BJ (cell line): ENCODE measurements at regions not wholly inside any gene's neighbourhood (a gene's known extent, or its start where the extent isn't known, plus 50 kb on each side); places are given as distances from the start of the nearest gene placed in this dataset.

Source experiments
- CTCF ChIA-PET: fragments of 350-600 bp; formaldehyde crosslinking; extraction: SDS; loops from one replicate; lab custom pipeline; 2021; ENCODE audit warnings: antibody characterized with exemption, inconsistent platforms; lab: Yijun Ruan, JAX
- POLR2A ChIA-PET: fragments of 300-600 bp; sonication (Branson Sonifier 250); formaldehyde crosslinking; extraction: SDS; loops from one replicate; lab custom pipeline; 2021; ENCODE audit warnings: antibody characterized with exemption; lab: Charles Lee
- DNase-seq: peaks from one replicate; pipeline ENCODE4 v3.0.0-alpha.2; 2011; ENCODE audit warnings: low read depth
- H3K27me3 ChIP-seq: 2 replicates; pipeline ENCODE4 v1.6.0; 2011; ENCODE audit warnings: low read length; ENCODE audit not compliant: control insufficient read depth, insufficient read depth
- H3K36me3 ChIP-seq: 2 replicates; pipeline ENCODE4 v1.5.1; 2011; ENCODE audit warnings: low read length; ENCODE audit not compliant: control insufficient read depth, insufficient read depth
- H3K4me3 ChIP-seq: 2 replicates; pipeline ENCODE4 v1.5.1; 2011; ENCODE audit warnings: low read depth, mild to moderate bottlenecking, control low read depth, low read length
- TF ChIP-seq, protein P1 (sequence below): IDR thresholded peaks from 2 replicates; pipeline ENCODE4 v1.5.1; 2011; ENCODE audit warnings: low read depth, mild to moderate bottlenecking, control low read depth, inconsistent platforms, low read length, moderate library complexity; ENCODE audit not compliant: insufficient read depth

DNA sequence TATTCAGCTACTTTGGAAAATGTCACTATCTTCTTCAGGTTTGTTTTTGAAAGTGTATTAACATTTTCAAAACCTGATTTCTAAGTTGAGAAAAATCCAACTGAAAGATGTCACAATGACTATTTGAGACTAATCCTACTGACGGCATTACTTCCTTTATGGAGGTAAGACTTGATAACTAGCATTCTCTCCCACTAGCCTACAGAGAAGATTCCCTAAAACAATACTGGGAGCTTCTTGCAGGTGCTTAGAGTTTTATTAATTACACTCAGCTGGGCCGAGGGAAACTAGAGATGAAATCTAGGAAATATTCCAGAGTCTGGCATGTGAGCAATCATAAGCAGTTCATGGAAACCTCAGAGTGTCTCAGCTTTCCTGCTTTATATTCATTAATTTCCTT, 114.0 kb downstream of the LCA5 start:
- Histone ChIP-seq H3K4me3 (no peak overlapping the region), H3K36me3 (no peaks in the 10 kb centered on the region), H3K27me3 (no peaks in the 10 kb centered on the region)
- POLR2A ChIA-PET: no interaction called here
- TF ChIP-seq, protein P1, sequence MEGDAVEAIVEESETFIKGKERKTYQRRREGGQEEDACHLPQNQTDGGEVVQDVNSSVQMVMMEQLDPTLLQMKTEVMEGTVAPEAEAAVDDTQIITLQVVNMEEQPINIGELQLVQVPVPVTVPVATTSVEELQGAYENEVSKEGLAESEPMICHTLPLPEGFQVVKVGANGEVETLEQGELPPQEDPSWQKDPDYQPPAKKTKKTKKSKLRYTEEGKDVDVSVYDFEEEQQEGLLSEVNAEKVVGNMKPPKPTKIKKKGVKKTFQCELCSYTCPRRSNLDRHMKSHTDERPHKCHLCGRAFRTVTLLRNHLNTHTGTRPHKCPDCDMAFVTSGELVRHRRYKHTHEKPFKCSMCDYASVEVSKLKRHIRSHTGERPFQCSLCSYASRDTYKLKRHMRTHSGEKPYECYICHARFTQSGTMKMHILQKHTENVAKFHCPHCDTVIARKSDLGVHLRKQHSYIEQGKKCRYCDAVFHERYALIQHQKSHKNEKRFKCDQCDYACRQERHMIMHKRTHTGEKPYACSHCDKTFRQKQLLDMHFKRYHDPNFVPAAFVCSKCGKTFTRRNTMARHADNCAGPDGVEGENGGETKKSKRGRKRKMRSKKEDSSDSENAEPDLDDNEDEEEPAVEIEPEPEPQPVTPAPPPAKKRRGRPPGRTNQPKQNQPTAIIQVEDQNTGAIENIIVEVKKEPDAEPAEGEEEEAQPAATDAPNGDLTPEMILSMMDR: no peak
- CTCF ChIA-PET: no interaction called here
- no peak for DNase-seq

DNA sequence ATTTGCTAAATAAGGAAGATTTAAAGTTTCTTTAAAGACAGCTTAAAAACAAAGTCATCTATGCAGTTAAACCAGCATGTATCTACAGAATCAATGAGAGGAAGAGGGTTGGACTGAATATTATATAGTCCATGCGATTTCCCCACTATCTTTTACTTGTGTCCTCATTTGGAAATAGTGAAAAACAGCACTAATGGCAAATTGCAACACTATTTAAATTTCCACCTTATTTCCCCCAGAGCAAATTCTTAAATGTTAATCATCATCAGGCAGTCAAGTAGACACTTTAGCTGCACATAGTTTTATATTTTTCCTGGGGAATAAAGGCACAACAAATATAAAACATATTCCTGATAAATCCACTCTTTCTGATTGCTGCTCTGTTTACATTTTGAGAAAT, 114.6 kb downstream of the LCA5 start:
- no peaks in the 10 kb centered on the region for H3K36me3 ChIP-seq
- no peak for DNase-seq
- POLR2A ChIA-PET: no interaction called here
- TF ChIP-seq, protein P1: no peak
- no peak overlapping the region for H3K4me3 ChIP-seq
- no peaks in the 10 kb centered on the region for H3K27me3 ChIP-seq
- CTCF ChIA-PET: no interaction called here

DNA sequence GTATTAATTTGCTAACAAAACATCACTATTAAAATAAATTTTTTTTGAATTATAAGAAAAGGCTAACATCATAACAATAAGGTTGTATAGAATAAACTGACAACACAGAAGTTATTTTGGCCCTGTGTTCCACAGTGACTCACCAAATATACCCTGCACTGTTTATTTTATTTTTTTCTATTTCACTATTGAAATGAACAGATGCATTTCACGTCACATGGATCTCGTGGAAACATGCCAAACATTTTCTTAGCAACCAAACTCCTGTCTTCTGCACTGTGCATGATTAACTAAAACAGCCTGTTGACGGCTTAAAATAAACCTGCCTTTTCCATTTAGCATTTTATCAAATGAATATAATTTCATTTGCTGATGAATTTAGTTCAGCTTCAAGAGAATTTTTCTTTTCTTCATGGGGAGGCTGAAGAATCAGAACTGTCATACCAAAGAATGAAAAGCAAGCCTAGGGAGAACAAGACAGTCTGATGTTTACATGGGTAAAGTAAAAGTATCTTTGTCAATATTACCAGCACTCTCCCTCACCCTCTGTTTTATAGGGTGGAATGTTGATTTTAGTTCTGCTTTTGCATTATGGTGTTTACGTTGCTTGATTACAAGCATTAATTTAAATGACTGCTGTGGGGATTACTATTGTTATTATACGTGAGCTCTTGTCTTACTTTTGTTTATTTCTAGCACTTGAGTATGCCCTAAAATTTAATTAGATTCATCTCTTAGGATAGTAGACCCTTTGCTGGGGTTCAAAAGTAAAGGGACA, 115.3 kb downstream of the LCA5 start:
- peak; percentile 35 for DNase-seq
- Histone ChIP-seq H3K36me3 (no peaks in the 10 kb centered on the region), H3K27me3 (no peaks in the 10 kb centered on the region), H3K4me3 (no peak overlapping the region)
- TF ChIP-seq, protein P1: no peak
- CTCF ChIA-PET: no interaction called here
- POLR2A ChIA-PET: no interaction called here

DNA sequence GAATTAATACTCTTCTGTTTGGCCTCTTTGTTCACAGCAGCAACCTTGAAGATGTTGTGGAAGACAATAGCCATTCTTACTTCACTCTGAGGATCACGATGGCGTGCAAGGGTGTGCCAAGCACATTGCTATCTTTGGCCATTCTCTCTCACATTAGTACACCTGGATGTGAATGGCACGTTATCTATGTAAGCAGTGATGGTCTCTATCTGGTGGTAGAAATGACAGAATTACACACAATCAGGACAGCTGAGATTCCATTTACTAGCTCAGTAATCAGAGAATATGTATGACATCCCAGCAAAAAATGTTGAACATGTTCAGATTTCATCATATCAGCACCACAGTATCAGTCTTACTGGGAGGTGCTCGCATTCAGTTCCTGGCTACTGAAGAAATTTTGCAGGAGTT, 116.2 kb downstream of the LCA5 start:
- Histone ChIP-seq H3K27me3 (no peaks in the 10 kb centered on the region), H3K36me3 (no peaks in the 10 kb centered on the region), H3K4me3 (no peak overlapping the region)
- TF ChIP-seq, protein P1: no peak
- ChIA-PET POLR2A (no interaction called here), CTCF (interaction anchor here (1.3 to 1.4 kb wide), 2 partner anchors 10 to 251 kb away, joined by 3 read pairs; no protein-coding TSS in a partner anchor)
- no peak for DNase-seq

DNA sequence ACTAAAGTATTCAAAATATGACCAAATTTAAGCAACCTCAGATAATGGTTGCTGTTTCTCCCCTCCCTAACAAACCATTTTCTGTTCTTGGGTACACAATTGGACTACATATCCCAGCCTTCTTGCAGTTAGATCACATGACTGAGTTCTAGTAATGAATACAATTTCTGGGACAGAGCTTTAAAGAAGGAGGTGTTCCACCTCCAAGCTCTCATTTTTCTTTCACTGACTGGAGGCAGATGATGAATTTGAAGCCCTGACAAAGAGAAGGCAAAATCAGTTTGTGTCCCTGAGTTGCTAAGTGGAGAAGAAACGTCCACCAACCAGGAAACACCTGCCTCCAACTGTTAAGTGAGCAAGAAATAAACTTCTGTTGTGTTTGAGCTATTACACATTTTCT, 117.2 kb downstream of the LCA5 start:
- TF ChIP-seq, protein P1: no peak
- H3K27me3 ChIP-seq: no peaks in the 10 kb centered on the region
- no peaks in the 10 kb centered on the region for H3K36me3 ChIP-seq
- CTCF ChIA-PET: interaction anchor here (1.3 to 1.4 kb wide), 2 partner anchors 11 to 252 kb away, joined by 3 read pairs; no protein-coding TSS in a partner anchor
- no peak for DNase-seq
- H3K4me3 ChIP-seq: no peak overlapping the region
- POLR2A ChIA-PET: no interaction called here
